ENCODE measurements at regions not wholly inside any gene's neighbourhood (a gene's known extent, or its start where the extent isn't known, plus 50 kb on each side); places are given as distances from the start of the nearest gene placed in this dataset.

GRCh38 chr13:54657588-54657987, 1629.0 kb downstream of the OLFM4 start:
- no peaks in the 10 kb centered on the region for H3K36me3 Mint-ChIP-seq (ENCODE audit: low read depth)
- no peak overlapping the region for H3K27ac Mint-ChIP-seq
- POLR2A ChIA-PET: no interaction called here
- CTCF ChIA-PET: no interaction called here
- intact Hi-C loops (cut with micrococcal nuclease): no loop called here
- no peak for ATAC-seq
- H3K4me1 Mint-ChIP-seq (ENCODE audit: low read depth): no peaks in the 10 kb centered on the region
- no peak for TF ChIP-seq CTCF (IDR thresholded peaks at IDR 0.05)
- H3K4me3 Mint-ChIP-seq: no peak overlapping the region
- peaks cover 10% of the 10 kb centered on the region for H3K9me3 Mint-ChIP-seq
- no peaks in the 10 kb centered on the region for H3K27me3 Mint-ChIP-seq
- no peak for DNase-seq

- no peak for TF ChIP-seq CTCF (IDR thresholded peaks at IDR 0.05)
- CTCF ChIA-PET: no interaction called here
- DNase-seq (no peak), ATAC-seq (no peak)
- H3K4me1 Mint-ChIP-seq (ENCODE audit: low read depth): no peaks in the 10 kb centered on the region
- H3K27me3 Mint-ChIP-seq: no peaks in the 10 kb centered on the region
- no peak overlapping the region for H3K27ac Mint-ChIP-seq
- peaks cover 9% of the 10 kb centered on the region for H3K9me3 Mint-ChIP-seq
- POLR2A ChIA-PET: no interaction called here
- no peak overlapping the region for H3K4me3 Mint-ChIP-seq
- intact Hi-C loops (cut with micrococcal nuclease): no loop called here
- no peaks in the 10 kb centered on the region for H3K36me3 Mint-ChIP-seq (ENCODE audit: low read depth)
These were observed 1630.2 kb downstream of the OLFM4 start for GRCh38 chr13:54658771-54659170.

GRCh38 chr13:54660277-54660676, 1631.7 kb downstream of the OLFM4 start:
- no peak overlapping the region for H3K4me3 Mint-ChIP-seq
- H3K36me3 Mint-ChIP-seq (ENCODE audit: low read depth): no peaks in the 10 kb centered on the region
- H3K9me3 Mint-ChIP-seq: peaks cover 9% of the 10 kb centered on the region
- DNase-seq (no peak), ATAC-seq (no peak)
- intact Hi-C loops (cut with micrococcal nuclease): no loop called here
- H3K4me1 Mint-ChIP-seq (ENCODE audit: low read depth): no peaks in the 10 kb centered on the region
- ChIA-PET CTCF (no interaction called here), POLR2A (no interaction called here)
- TF ChIP-seq CTCF (IDR thresholded peaks at IDR 0.05): no peak
- no peak overlapping the region for H3K27ac Mint-ChIP-seq
- no peaks in the 10 kb centered on the region for H3K27me3 Mint-ChIP-seq

- ATAC-seq (no peak), DNase-seq (no peak)
- ChIA-PET POLR2A (interaction anchor here (0.8 kb wide), 1 partner anchor 25 kb away, joined by 3 read pairs; no protein-coding TSS in a partner anchor), CTCF (no interaction called here)
- H3K4me3 Mint-ChIP-seq: no peak overlapping the region
- no peak overlapping the region for H3K27ac Mint-ChIP-seq
- no peaks in the 10 kb centered on the region for H3K27me3 Mint-ChIP-seq
- intact Hi-C loops (cut with micrococcal nuclease): no loop called here
- no peaks in the 10 kb centered on the region for H3K4me1 Mint-ChIP-seq (ENCODE audit: low read depth)
- H3K9me3 Mint-ChIP-seq: peaks cover 3% of the 10 kb centered on the region
- no peak for TF ChIP-seq CTCF (IDR thresholded peaks at IDR 0.05)
- no peaks in the 10 kb centered on the region for H3K36me3 Mint-ChIP-seq (ENCODE audit: low read depth)
These were observed 1648.0 kb downstream of the OLFM4 start for GRCh38 chr13:54676526-54677113.

- no peaks in the 10 kb centered on the region for H3K4me1 Mint-ChIP-seq (ENCODE audit: low read depth)
- H3K27ac Mint-ChIP-seq: no peak overlapping the region
- intact Hi-C loops (cut with micrococcal nuclease): no loop called here
- no peak overlapping the region for H3K4me3 Mint-ChIP-seq
- H3K9me3 Mint-ChIP-seq: peaks cover 5% of the 10 kb centered on the region
- DNase-seq (no peak), ATAC-seq (no peak)
- ChIA-PET CTCF (no interaction called here), POLR2A (no interaction called here)
- H3K36me3 Mint-ChIP-seq (ENCODE audit: low read depth): no peaks in the 10 kb centered on the region
- no peak for TF ChIP-seq CTCF (IDR thresholded peaks at IDR 0.05)
- H3K27me3 Mint-ChIP-seq: no peaks in the 10 kb centered on the region
These were observed 1653.6 kb downstream of the OLFM4 start for GRCh38 chr13:54682184-54682583.
